ENCODE measurements at regions not wholly inside any gene's neighbourhood (a gene's known extent, or its start where the extent isn't known, plus 50 kb on each side); places are given as distances from the start of the nearest gene placed in this dataset.

- CTCF ChIA-PET, result no interaction called here
- dilution Hi-C loops (cut with HindIII; ENCODE audit: low sequenced_read_pairs, unreplicated experiment), result no loop called here
- H2BK120ac ChIP-seq (ENCODE audit: low read depth, low read length), result no peak overlapping the region
Observed at GRCh38 chr5:144832416-144832815, 661.7 kb downstream of the KCTD16 start.

More at GRCh38 chr5:144832416-144832815, 661.7 kb downstream of the KCTD16 start:
- no TSS peak for BruUV-seq (replicated peaks)
- no peak overlapping the region for H2BK5ac ChIP-seq (ENCODE audit: low read depth, low read length, poor library complexity, severe bottlenecking)
- no peak overlapping the region for H4K91ac ChIP-seq (ENCODE audit: insufficient read depth, low read depth, low read length)
- H3K14ac ChIP-seq (replicated peaks; ENCODE audit: low read depth, low read length), result no peak overlapping the region
- H3K4me2 ChIP-seq (ENCODE audit: low read depth, low read length), result no peak overlapping the region
- no peaks in the 10 kb centered on the region for H4K20me1 ChIP-seq (ENCODE audit: insufficient read depth, low read length)
- no peak overlapping the region for H2BK20ac ChIP-seq (ENCODE audit: low read depth, low read length)
- ATAC-seq (ENCODE audit: low read depth) (no peak; the same call in 1 of the 2 replicates), DNase-seq (no peak)
- H3K18ac ChIP-seq (ENCODE audit: low read depth, low read length), result no peak overlapping the region
- no peak overlapping the region for H2BK15ac ChIP-seq (ENCODE audit: low read depth, low read length)
- H3K36me3 ChIP-seq (ENCODE audit: control insufficient read depth, insufficient read depth, low read length), result no peaks in the 10 kb centered on the region
- H3K9me1 ChIP-seq (ENCODE audit: insufficient read depth, low read length), result no peaks in the 10 kb centered on the region
- in situ Hi-C loops (cut with MboI; ENCODE audit: low sequenced_read_pairs), result no loop called here
- H3K4me3 ChIP-seq (ENCODE audit: insufficient read depth, low read depth, low read length), result no peak overlapping the region
- H4K5ac ChIP-seq (ENCODE audit: low read depth, low read length), result no peak overlapping the region
- H3K23ac ChIP-seq (ENCODE audit: low read depth, low read length), result no peak overlapping the region
- intact Hi-C loops (cut with micrococcal nuclease), result no loop called here
- POLR2A ChIA-PET (ENCODE audit: unreplicated experiment), result no interaction called here
- no peak overlapping the region for H3K27ac ChIP-seq (ENCODE audit: insufficient read depth, low read length)
- no peak overlapping the region for H2AFZ ChIP-seq (replicated peaks; ENCODE audit: low read length, poor library complexity)
- no peaks in the 10 kb centered on the region for H3K79me1 ChIP-seq (ENCODE audit: low read depth in 1 of 2, low read length in 2 of 2)
- no peaks in the 10 kb centered on the region for H3K27me3 ChIP-seq (ENCODE audit: control insufficient read depth, insufficient read depth, low read length)
- H2AK9ac ChIP-seq (replicated peaks; ENCODE audit: low read depth, low read length, poor library complexity), result no peak overlapping the region
- TF ChIP-seq ELK1 (IDR thresholded peaks at IDR 0.05; ENCODE audit: borderline replicate concordance, low read depth, low read length) (no peak), RCOR1 (IDR thresholded peaks at IDR 0.05; ENCODE audit: insufficient replicate concordance, low read length) (no peak), MAZ (IDR thresholded peaks at IDR 0.05; ENCODE audit: borderline replicate concordance, low read depth, low read length) (no peak), NFE2L2 (IDR thresholded peaks at IDR 0.05; ENCODE audit: low read depth, low read length) (no peak), POLR2A (IDR thresholded peaks at IDR 0.05; ENCODE audit: low read depth, low read length) (no peak)
- H3K9ac ChIP-seq (ENCODE audit: low read depth, low read length), result no peak overlapping the region
- no peaks in the 10 kb centered on the region for H3K4me1 ChIP-seq (ENCODE audit: control insufficient read depth, insufficient read depth, low read length)
- no peak overlapping the region for H3K56ac ChIP-seq (ENCODE audit: extremely low read depth, insufficient read depth, low read length)
- no peak overlapping the region for H2AK5ac ChIP-seq (ENCODE audit: low read depth, low read length)
- H4K8ac ChIP-seq (ENCODE audit: low read depth in 2 of 2, low read length in 2 of 2), result no peak overlapping the region
- H3K9me3 ChIP-seq (ENCODE audit: control insufficient read depth, insufficient read depth, low read length), result no peaks in the 10 kb centered on the region
- H3K4ac ChIP-seq (ENCODE audit: low read depth, low read length), result no peak overlapping the region

Measured in IMR-90 (cell line).